ENCODE measurements at regions not wholly inside any gene's neighbourhood (a gene's known extent, or its start where the extent isn't known, plus 50 kb on each side); places are given as distances from the start of the nearest gene placed in this dataset.

DNA sequence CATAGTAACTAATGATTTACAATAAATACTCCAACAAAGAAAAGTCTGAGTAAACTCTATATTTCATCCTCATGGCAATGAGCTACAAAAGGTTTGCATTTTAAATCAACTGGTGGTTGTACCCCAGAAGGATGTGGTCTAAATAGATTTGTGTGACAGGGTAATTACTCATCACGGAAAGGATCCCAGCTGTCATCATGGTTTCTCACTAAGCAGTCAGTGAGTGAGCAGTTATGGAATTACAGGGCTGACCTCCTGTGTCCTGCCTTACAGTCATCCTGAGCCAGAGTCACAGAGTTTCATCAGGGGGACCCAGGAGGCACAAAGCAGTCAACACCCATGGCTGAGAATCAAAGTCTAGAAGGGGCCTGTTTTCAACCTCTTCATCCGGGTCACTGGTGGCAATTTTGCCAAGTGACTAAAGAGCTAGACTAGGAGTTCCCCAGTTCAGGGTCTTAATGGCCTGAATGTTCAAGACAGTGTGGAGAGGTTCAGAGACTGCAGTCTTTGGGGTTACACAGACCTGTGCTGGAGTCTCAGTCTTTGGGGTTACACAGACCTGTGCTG, 210.7 kb upstream of the SLC24A2 start:
- Histone ChIP-seq H3K27me3 (replicated peaks in 1 of 4; ENCODE audit: control extremely low read depth in 1 of 4, control insufficient read depth in 3 of 4, insufficient read depth in 4 of 4, low read length in 3 of 4) (no peaks in the 10 kb centered on the region), H3K36me3 (replicated peaks in 1 of 2; ENCODE audit: control extremely low read depth in 1 of 2, control insufficient read depth in 1 of 2, extremely low read depth in 1 of 2, insufficient read depth in 2 of 2, low read length in 1 of 2) (no peaks in the 10 kb centered on the region), H3K9ac (ENCODE audit: low read length) (no peak overlapping the region), H3K9me3 (ENCODE audit: control extremely low read depth in 1 of 3, control insufficient read depth in 2 of 3, insufficient read depth in 1 of 3, low read length in 2 of 3) (peaks cover 0 to 6% (median 1%) of the 10 kb centered on the region in 3 donors), H4K20me1 (ENCODE audit: control insufficient read depth, insufficient read depth, low read length, poor library complexity, severe bottlenecking) (no peaks in the 10 kb centered on the region), H3K4me1 (ENCODE audit: control insufficient read depth in 2 of 2, insufficient read depth in 2 of 2, low read length in 2 of 2) (no peaks in the 10 kb centered on the region), H2AFZ (ENCODE audit: insufficient read depth, low read depth, low read length, poor library complexity, severe bottlenecking) (no peak overlapping the region), H3K4me2 (replicated peaks; ENCODE audit: low read depth, low read length, poor library complexity, severe bottlenecking) (no peak overlapping the region), H3K79me2 (ENCODE audit: control insufficient read depth, insufficient read depth, low read length) (no peaks in the 10 kb centered on the region), H3K27ac (ENCODE audit: low read length in 2 of 2) (no peak overlapping the region), H3K4me3 (ENCODE audit: control extremely low read depth in 1 of 5, extremely low read depth in 1 of 5, insufficient read depth in 1 of 5, low read depth in 2 of 5, low read length in 4 of 5) (no peak overlapping the region)
- WGBS (ENCODE audit: insufficient coverage), result 64% methylated on average over 2 of the region's 2 CpGs
- no peaks in the 10 kb centered on the region for H3K27me3 Mint-ChIP-seq
- no peaks in the 10 kb centered on the region for H3K4me1 Mint-ChIP-seq
- no peak for DNase-seq
- ChIA-PET CTCF (no interaction called here), POLR2A (no interaction called here)
- H3K4me3 Mint-ChIP-seq, result no peak overlapping the region
- intact Hi-C loops (cut with micrococcal nuclease), result no loop called here
- TF ChIP-seq EZH2 (IDR thresholded peaks at IDR 0.05; ENCODE audit: borderline replicate concordance, insufficient read depth, low read depth, low read length, poor library complexity, severe bottlenecking), result no peak
- TF ChIP-seq, protein P1, sequence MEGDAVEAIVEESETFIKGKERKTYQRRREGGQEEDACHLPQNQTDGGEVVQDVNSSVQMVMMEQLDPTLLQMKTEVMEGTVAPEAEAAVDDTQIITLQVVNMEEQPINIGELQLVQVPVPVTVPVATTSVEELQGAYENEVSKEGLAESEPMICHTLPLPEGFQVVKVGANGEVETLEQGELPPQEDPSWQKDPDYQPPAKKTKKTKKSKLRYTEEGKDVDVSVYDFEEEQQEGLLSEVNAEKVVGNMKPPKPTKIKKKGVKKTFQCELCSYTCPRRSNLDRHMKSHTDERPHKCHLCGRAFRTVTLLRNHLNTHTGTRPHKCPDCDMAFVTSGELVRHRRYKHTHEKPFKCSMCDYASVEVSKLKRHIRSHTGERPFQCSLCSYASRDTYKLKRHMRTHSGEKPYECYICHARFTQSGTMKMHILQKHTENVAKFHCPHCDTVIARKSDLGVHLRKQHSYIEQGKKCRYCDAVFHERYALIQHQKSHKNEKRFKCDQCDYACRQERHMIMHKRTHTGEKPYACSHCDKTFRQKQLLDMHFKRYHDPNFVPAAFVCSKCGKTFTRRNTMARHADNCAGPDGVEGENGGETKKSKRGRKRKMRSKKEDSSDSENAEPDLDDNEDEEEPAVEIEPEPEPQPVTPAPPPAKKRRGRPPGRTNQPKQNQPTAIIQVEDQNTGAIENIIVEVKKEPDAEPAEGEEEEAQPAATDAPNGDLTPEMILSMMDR (IDR thresholded peaks at IDR 0.05), result no peak
- ATAC-seq (ENCODE audit: low read depth), result no peak
- no peak overlapping the region for H3K27ac Mint-ChIP-seq
- peaks cover 4% of the 10 kb centered on the region for H3K9me3 Mint-ChIP-seq (ENCODE audit: insufficient read depth)

DNA sequence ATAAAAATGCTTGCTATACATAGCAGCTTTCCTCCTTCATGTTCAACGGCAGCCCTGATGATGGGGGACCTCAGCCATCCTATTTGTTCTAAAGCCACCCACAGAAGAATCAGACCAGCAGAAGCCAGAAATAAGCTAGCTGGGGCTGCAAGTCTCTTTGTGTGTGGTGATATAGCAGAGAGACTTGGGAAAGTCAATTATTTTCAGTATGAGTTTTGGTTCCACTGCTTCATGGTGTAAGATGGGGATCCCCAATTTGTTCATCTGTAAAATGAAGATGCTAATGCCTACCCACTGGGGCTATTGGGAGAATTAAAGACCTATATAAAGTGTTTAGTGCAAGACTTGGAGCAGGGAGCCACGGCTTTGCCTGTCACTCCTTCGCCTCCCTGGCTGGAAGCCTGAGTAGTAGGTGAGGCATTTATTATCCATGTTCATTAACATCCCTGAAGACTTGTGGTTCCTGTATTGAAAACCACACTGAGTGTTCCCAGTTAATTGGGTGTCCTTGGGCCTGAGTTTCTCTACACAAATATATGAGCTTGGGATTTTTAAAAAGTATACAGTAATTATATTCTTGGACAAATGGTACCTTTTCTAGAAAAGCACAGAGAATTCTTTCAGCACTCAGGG, 210.1 kb upstream of the SLC24A2 start:
- no peak for ATAC-seq (ENCODE audit: low read depth)
- H3K27me3 ChIP-seq (replicated peaks in 1 of 4; ENCODE audit: control extremely low read depth in 1 of 4, control insufficient read depth in 3 of 4, insufficient read depth in 4 of 4, low read length in 3 of 4), result no peaks in the 10 kb centered on the region
- H3K9me3 ChIP-seq (ENCODE audit: control extremely low read depth in 1 of 3, control insufficient read depth in 2 of 3, insufficient read depth in 1 of 3, low read length in 2 of 3), result peaks cover 0 to 6% (median 1%) of the 10 kb centered on the region in 3 donors
- CTCF ChIA-PET, result no interaction called here
- H3K4me1 ChIP-seq (ENCODE audit: control insufficient read depth in 2 of 2, insufficient read depth in 2 of 2, low read length in 2 of 2), result no peaks in the 10 kb centered on the region
- DNase-seq, result no peak
- H3K4me1 Mint-ChIP-seq, result no peaks in the 10 kb centered on the region
- no peaks in the 10 kb centered on the region for H3K36me3 ChIP-seq (replicated peaks in 1 of 2; ENCODE audit: control extremely low read depth in 1 of 2, control insufficient read depth in 1 of 2, extremely low read depth in 1 of 2, insufficient read depth in 2 of 2, low read length in 1 of 2)
- no peaks in the 10 kb centered on the region for H4K20me1 ChIP-seq (ENCODE audit: control insufficient read depth, insufficient read depth, low read length, poor library complexity, severe bottlenecking)
- H3K4me2 ChIP-seq (replicated peaks; ENCODE audit: low read depth, low read length, poor library complexity, severe bottlenecking), result no peak overlapping the region
- no peaks in the 10 kb centered on the region for H3K27me3 Mint-ChIP-seq
- WGBS (ENCODE audit: insufficient coverage), result no CpG with 5 or more reads among the region's 3 CpGs
- H3K27ac Mint-ChIP-seq, result no peak overlapping the region
- intact Hi-C loops (cut with micrococcal nuclease), result no loop called here
- peak overlapping the region; percentile 32 for H2AFZ ChIP-seq (ENCODE audit: insufficient read depth, low read depth, low read length, poor library complexity, severe bottlenecking)
- H3K4me3 Mint-ChIP-seq, result no peak overlapping the region
- no peak overlapping the region for H3K4me3 ChIP-seq (ENCODE audit: control extremely low read depth in 1 of 5, extremely low read depth in 1 of 5, insufficient read depth in 1 of 5, low read depth in 2 of 5, low read length in 4 of 5)
- H3K9me3 Mint-ChIP-seq (ENCODE audit: insufficient read depth), result peaks cover 4% of the 10 kb centered on the region
- H3K9ac ChIP-seq (ENCODE audit: low read length), result no peak overlapping the region
- no peak overlapping the region for H3K27ac ChIP-seq (ENCODE audit: low read length in 2 of 2)
- POLR2A ChIA-PET, result no interaction called here
- H3K79me2 ChIP-seq (ENCODE audit: control insufficient read depth, insufficient read depth, low read length), result no peaks in the 10 kb centered on the region
- TF ChIP-seq, protein P1 (IDR thresholded peaks at IDR 0.05), result no peak
- TF ChIP-seq EZH2 (IDR thresholded peaks at IDR 0.05; ENCODE audit: borderline replicate concordance, insufficient read depth, low read depth, low read length, poor library complexity, severe bottlenecking), result no peak

Measured in B cell (primary cell).